Glomerular visceral epithelial cell (primary cell): ENCODE measurements at regions not wholly inside any gene's neighbourhood (a gene's known extent, or its start where the extent isn't known, plus 50 kb on each side); places are given as distances from the start of the nearest gene placed in this dataset.

Source experiments
- DNase-seq: peaks from one replicate; pipeline ENCODE4 v3.0.0-alpha.2; 2016; ENCODE audit errors: extremely low spot score

DNA sequence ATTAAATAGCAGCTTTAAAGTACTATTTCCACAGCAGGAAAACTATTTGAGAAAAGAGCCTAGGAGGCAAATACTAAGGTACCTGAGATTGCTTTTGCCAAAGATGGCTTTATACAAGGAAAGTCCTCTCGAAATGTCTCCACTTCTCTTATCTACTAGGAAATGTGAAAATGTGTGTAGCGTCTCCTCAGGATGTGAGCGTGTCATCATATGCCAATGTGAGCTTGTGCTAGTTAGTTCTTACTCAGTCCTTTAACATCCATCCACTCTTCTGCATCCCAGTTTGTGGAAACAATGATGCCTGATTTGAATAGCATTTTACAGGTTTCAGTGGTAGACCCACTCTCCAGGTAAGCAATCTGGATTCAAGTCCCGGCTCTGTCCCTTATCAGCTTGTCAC, 421.0 kb downstream of the DYNC2H1 start:
- DNase-seq = no peak

DNA sequence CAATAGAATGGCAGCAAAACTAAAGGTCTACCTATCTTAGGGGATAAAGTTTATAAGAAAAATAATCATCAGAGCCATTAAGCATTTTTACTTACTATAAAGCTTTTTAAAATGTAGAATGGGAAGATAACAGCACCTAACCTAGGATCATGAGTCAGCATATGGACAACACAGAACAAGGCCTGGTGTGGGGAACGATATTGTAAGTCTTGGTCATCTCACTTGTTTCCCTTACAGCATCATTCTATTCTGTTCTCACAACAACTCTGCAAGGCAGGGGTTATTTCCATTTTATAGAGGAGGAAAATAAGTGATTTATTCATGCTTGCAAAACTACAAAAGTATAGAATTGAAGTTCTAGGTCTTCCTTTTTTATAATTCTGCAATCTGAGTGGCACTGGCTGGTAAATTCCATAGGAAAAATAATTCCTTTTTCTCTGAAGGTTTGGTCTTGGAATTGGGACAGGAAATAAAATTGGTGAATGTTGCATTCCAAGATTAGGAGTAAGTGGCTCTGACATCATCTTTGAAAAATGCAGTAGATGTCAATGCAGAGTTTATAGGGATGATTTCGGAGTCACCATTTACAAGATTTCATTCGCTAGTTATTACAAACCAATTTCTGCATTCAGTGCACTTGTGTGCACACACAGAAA, 423.0 kb downstream of the DYNC2H1 start:
- peak; percentile 63 for DNase-seq

DNA sequence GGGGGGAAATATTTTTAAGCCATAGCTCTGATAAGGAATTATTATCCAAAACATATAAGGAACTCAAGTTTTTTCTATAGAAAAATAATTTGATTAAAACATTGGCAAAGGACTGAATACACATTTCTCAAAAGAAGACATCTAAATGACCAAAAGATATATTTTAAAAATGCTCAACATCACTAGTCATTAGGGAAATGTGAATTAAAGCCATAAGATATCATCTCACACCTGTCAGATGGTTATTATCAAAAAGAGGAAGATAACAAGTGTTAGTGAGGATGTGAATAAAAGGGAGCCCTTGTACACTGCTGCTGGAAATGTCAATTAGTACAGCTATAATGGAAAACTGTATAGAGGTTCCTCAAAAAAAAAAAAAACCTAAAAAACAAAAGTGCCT, 425.0 kb downstream of the DYNC2H1 start:
- no peak for DNase-seq

DNA sequence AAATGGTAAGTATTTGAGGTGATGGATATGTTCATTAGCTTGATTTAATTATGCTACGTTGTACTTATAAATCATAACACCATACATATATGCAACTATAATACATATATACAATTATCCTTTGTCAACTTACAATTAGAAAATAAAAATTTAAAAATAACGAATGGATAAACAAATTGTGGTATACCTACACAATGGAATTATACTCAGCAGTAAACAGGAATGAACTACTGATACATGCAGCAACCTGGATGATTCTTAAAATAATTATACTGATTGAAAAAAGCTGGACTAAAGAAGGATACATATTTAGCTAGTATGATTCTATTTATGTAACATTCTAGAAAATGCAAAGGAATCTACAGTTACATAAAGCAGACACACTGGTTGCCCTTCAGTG, 425.7 kb downstream of the DYNC2H1 start:
- no peak for DNase-seq

DNA sequence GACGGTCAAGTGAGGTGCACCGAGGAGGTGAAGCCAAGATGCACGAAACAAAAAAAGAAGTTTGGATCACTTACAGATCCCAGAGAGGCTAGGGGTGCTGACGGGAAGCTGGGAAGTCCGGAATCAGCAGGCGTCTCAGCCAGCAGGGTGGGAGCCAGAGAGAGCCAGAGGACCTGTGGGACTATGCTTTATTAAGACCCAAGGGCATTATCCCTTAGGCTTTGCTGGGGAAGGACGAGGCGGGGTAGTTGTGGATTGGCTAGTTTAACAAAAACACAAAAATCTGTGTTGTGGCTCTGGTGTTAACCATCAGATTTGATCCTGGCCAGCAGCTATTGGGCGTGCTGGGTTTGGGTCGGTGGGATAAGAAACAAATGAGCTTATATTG, 427.1 kb downstream of the DYNC2H1 start:
- DNase-seq = no peak

DNA sequence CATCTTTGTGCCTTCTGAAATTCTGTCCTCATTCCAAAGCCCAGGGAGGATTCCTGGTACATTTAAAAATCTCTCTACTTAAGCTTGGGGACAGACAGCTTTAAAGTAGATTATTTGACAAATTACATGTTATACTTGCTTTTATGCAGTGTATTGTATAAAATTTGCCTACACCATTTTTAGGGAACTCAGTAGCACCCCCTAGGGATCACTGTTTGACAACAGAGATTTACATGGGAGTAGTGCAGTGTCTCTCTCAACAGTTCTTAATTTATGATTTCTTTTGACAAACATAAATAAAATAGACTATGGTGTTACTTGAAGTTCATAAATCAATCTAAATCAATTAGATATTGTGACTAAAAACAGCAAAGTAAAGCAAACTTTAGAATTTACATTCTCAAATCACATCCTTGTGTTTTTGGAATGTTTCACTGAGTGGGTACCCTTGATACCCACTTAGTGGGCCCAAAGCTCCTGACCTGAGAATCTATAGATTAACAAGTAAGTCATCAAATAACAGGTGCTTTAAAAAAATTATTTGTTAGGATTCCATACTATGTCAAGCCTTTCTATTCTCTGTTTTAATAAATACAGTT, 428.8 kb downstream of the DYNC2H1 start:
- peak; percentile 24 for DNase-seq

DNA sequence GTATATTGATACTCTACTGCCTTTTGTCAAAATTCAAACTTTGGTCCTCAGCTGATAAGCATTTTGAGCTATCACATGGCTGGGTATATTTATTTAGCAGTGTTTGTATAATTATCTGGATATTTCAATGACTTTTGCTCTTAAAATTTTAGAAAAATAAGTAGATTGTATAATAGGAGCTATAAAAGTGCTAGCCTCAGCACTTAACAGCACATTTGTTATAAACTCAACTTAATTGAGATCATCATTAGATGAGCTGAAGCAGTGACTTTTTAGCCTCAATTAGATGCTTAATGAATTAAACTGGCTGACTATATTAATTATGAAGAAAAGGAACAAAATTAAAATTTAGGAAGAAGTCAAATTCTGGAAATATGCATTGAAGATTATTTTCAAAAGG, 429.9 kb downstream of the DYNC2H1 start:
- DNase-seq = no peak

DNA sequence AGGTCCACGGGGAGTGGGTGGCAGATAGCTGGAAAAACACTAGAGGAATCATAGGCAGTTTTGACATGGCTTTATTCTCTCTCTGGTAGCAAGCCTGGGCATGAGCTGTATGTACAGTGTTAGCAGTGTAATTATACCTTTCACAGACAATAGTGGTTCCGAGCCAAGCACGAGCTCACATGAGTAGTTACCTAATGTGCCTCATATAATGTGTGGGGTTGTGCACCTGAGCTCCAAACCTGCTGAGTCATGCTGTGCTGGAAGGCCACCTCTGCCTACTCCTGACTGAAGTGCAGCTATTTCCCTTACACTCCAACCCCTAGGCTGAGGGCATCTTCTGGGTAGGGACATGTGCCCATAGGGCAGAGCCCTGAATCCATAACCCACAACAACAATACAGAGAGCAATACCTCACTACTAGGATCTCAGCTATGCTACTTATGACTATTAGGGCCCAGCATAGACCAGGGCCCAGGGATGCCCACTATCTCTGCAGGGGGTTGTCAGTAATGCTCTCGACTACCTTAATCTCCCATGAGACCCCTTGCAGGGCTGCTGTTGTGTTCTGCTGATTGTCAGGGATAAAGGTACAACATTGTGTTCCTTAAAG, 432.1 kb downstream of the DYNC2H1 start:
- DNase-seq = no peak

DNA sequence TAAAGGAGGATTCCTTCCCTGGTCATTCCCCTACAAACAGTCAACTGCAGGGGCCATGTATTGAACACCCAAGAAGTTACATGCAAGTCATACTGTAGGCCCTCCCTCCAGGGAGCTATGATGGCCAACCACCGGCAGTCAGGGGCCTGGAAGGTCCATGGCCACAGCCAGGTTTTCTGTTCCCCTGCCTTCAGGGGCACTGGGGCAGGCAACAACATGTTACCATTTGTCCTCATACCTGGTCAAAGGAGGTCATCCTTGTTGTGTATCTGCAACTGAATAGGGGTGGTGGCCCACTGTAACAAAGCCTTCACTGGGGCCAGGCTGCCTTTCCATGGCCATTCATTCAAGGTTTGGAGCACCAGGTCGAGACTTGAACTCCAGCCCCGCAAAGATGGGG, 433.6 kb downstream of the DYNC2H1 start:
- no peak for DNase-seq

DNA sequence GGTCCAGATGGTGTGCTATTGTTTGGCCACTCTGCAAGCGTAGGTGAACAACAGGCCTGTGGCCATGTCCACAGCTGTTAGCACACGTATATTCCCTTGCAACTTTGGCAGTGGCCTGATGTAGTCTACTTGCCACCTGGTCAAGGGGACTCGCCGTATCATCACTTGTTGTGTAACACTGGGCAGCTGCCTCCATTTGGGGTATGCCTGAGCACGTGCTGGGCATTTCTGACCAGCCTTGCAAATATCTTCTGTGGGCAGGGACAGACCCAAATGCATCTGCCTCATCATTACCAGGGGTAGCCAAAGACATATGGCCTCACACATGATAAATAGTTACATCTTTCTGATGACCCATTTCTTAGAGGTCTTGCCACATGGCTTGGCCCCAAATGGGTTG, 434.2 kb downstream of the DYNC2H1 start:
- no peak for DNase-seq

DNA sequence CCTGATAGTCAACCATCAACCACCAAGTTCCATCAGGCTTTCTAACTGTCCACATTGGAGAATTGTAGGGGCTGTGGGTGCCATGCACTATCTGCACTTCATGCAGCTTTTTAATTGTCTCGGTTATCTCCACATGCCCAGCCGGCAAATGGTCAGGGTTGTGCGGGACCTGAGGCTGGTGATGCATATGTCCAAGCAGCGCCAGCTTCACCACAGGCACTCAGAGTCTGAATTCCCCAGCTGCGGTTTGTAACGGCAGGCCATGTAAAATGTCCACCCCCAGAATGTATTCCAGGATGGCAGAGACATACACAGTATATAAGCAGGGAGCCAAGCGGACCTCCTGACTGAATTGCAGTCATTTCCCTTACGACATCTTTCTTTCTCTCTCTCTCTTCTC, 435.6 kb downstream of the DYNC2H1 start:
- DNase-seq = no peak

DNA sequence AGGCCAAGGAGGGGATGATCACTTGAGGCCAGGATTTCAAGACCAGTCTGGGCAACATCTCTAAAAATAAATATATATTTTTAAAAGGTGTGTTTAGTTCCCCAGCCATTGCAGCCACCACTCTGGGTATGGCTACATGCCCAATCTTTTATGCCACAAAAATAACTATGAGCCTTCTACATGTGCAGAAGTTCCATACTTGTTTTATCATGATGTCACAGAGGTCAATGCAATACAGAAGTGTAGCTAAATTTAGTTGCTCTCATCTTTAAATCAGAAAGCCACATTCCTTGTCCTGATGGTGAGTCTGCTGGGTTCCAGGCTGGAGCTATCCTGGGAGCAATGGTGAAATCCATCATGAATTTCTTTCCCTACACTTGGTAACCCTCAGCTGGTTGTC, 436.3 kb downstream of the DYNC2H1 start:
- no peak for DNase-seq

DNA sequence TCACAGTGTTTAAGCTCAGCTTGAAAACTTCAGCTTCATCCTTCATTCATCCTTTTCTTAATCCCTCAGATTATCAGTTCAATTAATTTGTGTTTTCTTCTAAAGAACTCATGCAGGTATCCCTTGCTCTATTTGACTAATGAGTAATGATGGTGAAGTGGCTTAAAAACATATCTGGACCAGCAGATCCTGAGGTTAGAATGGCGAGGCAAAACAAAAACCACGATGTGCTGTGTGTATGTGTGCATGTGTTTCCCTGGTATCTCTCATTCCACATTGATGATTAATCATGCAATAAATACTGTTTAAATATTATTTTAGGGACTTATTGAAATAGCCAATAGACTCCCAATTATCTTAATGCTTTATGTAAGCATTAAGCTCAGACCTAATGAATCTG, 437.0 kb downstream of the DYNC2H1 start:
- no peak for DNase-seq

DNA sequence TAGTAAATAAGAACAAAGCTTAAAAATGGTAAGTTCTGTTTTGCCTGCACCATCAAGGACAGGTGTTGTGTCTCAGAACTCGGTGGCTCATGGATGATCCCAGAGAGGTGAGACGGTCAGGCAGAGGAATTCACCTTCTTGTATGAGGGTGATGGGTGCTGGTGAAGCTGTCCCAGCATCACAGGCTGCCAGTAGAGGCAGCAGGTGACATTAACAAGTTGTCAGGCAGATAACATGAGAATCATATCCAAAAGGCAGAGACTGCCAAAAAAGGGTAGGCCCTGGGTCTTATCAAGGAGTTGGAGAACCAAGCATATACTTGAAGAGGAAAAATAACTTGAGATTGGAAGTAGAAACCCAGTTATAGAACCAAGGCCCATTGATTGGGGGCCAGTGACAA, 437.8 kb downstream of the DYNC2H1 start:
- no peak for DNase-seq

DNA sequence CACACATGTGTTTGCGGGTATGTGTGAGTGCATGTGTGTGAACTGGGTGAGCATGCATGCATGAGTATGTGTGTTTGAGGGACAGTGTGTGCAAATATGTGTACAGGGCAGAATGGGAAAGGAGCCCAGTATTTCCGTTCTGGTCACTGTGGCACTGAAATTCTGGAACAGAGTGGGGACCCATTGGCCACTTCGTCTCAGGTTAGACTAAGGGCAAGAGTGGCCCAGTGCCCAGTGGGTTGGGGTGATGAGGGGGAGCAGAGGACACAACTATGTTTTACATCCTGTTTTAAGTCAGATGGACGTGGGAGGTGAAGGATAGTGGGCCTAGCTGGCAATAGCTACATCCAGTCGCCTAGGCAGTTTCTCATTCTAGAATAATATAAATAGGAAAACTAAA, 438.5 kb downstream of the DYNC2H1 start:
- no peak for DNase-seq

DNA sequence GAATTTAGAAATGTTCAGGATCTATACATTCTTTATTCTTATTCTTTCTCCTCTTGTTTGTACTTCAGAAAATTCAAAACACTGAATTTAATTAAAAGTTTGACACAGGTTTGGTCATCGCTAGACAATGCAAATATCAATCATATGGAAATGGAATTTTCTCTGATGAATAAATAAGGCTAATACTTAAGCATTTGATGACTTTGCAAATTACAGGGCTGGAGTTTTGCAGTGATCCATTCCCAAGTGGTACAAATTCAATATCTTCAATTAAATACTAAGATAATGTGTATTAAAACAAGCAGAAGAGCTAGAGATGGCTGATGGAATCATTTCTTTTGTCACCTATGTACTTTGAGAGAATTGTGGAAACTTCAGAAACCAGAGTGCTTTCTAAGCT, 439.6 kb downstream of the DYNC2H1 start:
- DNase-seq = no peak

DNA sequence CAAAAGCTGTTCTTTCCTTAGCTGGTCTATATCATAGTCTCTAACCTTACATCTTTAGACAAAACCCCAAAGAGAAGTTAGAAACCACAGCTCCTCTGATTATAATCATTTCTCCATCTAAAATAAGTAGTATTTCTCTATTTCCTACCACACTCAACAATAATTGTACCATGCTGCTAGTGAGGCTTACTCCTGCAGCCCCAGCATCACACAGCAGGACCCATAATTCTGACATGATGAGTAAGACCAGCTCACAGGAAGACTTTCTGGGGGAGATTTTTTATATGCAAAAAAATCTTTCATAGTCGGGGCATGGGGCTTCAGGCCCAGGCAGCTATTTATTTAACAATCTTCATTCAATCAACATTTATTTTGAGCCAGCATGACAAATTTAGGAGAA, 441.6 kb downstream of the DYNC2H1 start:
- DNase-seq = no peak

DNA sequence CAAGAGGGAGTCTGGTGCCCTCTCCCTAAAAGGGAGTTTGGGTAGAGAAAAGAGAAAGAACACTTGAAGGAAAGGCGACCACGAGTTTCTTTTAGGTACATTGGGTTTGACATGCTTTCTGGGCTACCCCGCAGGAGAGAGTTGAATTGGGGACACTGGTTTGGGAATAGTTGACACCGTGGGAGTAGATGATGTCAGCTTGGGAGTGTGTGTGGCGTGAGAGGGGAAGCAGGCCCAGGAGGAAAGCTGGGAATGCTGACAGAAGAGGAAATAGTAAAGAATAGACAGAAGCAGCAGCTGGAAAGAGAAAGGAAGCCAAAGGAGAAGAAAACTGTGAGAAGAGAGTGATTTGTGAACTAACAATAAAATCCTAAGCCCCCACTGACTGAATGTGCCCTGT, 442.9 kb downstream of the DYNC2H1 start:
- DNase-seq = no peak

DNA sequence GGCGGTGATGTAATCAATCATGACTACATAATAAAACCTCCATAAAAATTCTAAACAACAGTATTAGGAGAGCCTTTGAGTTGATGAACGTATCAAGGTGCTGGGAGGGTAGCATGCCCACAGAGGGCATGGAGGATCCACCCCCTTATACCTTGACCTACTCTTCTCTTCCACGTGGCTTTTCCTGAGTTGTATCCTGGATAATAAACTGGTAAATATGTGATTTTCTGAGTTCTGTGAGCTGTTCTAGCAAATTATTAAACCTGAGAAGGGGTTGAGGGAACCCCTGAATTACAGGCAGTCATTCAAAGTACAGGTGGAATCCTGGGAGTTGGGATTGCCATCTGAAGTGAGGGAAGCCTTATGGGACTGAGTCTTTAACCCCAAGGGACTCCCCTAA, 446.9 kb downstream of the DYNC2H1 start:
- DNase-seq = no peak

DNA sequence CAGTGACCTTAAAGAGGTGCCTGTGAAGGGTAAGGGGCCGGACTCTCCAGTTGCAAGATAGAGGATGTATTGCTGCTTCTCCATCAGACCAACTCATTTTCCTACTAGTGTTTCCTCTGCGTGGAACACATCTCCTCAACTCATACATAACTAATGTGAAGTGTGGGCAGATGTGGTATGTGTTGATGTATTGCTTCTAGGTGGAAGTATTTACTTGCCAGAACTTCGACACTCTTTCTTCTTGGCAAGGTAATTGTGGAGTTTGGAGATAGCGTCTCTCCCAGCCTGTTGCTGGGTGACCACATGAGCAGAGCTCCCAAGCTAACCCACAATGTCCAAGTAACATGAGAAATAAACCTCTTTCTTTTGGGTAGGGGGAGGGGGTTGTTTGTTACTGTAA, 456.9 kb downstream of the DYNC2H1 start:
- no peak for DNase-seq

DNA sequence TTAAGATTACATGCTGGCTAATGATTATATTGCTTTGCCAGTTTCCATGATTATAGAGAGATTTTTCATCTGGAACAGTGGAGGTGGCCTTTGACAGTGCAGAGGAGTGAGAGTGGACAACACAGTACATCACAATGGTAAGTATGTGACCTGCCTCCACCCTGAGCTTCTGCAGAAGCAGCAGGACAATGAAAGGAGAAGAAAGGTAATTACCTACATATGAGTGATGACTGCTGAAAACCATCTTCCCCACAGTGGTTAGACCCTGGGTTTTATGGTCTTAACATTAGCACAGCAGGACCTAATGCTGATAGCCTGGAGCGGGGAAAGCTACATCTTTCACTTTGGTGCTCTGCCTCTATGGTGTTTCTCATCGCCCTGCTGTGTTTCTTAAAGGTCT, 454.7 kb upstream of the DDI1 start:
- no peak for DNase-seq

DNA sequence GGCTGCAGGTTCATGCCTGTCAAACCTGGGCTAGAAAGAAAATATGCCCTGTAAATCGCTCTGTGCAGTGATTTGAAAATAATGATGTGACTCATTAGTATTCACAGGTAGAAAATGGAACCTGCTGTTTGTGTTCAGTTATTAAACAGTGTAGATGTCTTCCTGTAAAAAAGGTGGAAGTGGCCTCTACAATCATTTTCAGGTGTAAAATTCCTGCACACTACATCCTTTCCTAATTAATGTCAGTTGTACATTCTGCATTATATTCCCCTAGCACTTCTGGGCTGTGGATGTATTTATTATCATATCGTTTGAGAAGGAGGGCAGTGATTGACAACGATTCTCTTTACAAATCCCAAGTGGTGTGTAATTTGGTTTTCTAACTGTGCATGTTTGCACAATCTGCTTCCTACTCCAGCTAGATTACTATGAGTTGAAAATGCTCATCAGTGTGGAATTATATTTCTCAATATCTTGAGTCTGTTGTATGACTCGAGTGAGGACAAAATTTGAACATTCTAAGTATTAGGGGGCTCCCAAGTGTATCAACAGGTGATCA, 454.0 kb upstream of the DDI1 start:
- no peak for DNase-seq

DNA sequence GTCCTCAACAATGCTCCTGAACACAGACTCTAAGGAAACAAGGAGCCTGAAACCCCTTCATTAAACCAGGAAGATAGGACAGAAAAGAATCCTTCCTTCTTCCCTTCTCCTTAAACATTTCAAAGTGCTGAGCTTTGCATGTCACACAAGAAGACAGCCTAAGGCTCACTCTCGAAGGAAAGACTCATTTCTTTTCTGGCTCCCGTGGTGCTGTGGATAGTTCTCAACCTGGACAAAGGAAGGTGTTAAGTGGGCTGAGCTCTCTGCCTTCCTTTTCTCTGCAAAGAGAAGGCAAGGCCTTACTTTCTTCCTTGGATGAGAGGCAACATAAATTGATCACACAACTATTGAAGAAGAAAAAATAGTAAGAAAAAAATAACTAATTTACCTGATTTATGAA, 452.4 kb upstream of the DDI1 start:
- no peak for DNase-seq
